ENCODE measurements at regions not wholly inside any gene's neighbourhood (a gene's known extent, or its start where the extent isn't known, plus 50 kb on each side); places are given as distances from the start of the nearest gene placed in this dataset.

DNA sequence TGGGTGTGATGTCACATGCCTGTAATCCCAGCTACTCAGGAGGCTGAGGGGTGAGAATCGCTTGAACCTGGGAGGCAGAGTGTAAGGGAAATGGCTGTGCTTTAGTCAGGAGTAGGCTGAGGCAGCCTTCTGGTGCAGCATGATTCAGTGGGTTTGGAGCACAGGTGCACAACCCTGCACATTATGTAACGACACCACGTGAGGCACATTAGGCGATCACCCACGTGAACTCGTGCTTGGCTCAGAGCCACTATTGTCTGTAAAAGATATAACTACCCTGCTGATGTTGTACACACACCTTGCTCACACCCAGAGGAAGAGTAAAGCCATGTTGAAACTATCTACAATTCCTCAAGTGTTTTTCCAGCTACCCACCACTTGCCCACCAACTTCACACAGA is 54.8 kb upstream of the ZC3H15 start:
- Histone ChIP-seq H3K4me3 (no peak overlapping the region), H3K27ac (no peak overlapping the region), H3K9me3 (no peaks in the 10 kb centered on the region), H3K4me1 (peaks cover 0 to 7% (median 3%) of the 10 kb centered on the region in 4 donors), H3K27me3 (no peaks in the 10 kb centered on the region), H3K36me3 (peaks cover 0 to 23% (median 5%) of the 10 kb centered on the region in 4 donors)
- intact Hi-C loops (cut with DNase I; ENCODE audit: low total_unique reads) = no loop called here
- no peak for DNase-seq
- WGBS, 5 donors = 81 to 91% (median 88%) methylated on average over 6 of the region's 6 CpGs
- TF ChIP-seq EP300 (IDR thresholded peaks at IDR 0.05) (no peak), POLR2AphosphoS5 (IDR thresholded peaks at IDR 0.05) (no peak), POLR2A (IDR thresholded peaks at IDR 0.05) (no peak)
- TF ChIP-seq, protein P1, sequence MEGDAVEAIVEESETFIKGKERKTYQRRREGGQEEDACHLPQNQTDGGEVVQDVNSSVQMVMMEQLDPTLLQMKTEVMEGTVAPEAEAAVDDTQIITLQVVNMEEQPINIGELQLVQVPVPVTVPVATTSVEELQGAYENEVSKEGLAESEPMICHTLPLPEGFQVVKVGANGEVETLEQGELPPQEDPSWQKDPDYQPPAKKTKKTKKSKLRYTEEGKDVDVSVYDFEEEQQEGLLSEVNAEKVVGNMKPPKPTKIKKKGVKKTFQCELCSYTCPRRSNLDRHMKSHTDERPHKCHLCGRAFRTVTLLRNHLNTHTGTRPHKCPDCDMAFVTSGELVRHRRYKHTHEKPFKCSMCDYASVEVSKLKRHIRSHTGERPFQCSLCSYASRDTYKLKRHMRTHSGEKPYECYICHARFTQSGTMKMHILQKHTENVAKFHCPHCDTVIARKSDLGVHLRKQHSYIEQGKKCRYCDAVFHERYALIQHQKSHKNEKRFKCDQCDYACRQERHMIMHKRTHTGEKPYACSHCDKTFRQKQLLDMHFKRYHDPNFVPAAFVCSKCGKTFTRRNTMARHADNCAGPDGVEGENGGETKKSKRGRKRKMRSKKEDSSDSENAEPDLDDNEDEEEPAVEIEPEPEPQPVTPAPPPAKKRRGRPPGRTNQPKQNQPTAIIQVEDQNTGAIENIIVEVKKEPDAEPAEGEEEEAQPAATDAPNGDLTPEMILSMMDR (IDR thresholded peaks at IDR 0.05) = no peak

DNA sequence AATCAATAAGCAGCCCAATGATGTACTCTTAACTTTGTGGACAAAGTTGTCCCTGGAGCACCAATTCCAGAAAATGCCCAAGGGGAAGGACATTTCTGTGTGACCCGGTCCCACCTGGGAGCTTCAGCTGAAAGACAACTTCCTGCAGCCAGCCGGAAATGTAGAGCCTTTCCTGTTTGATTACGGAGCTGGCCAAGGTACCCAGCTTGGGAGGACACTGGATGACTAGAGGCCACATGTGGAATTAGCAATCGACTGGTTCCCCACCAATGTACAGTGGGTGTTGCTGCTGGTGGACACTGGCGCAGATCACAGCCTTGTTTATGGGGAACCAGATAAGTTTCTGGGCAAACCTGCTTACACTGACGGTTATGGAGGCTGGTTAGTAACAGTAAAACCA is 53.0 kb upstream of the ZC3H15 start:
- Histone ChIP-seq H3K9me3 (no peaks in the 10 kb centered on the region), H3K36me3 (peaks cover 0 to 27% (median 6%) of the 10 kb centered on the region in 4 donors), H3K4me1 (no peaks in the 10 kb centered on the region), H3K4me3 (no peak overlapping the region), H3K27ac (no peak overlapping the region), H3K27me3 (no peaks in the 10 kb centered on the region)
- DNase-seq = no peak
- intact Hi-C loops (cut with DNase I; ENCODE audit: low total_unique reads) = no loop called here
- 92 to 98% (median 94%) methylated on average over 4 to 6 of the region's 6 CpGs for WGBS, 5 donors
- TF ChIP-seq EP300 (IDR thresholded peaks at IDR 0.05) = no peak
- TF ChIP-seq, protein P1 (IDR thresholded peaks at IDR 0.05) = no peak
- no peak for TF ChIP-seq POLR2A (IDR thresholded peaks at IDR 0.05)
- TF ChIP-seq POLR2AphosphoS5 (IDR thresholded peaks at IDR 0.05) = no peak

DNA sequence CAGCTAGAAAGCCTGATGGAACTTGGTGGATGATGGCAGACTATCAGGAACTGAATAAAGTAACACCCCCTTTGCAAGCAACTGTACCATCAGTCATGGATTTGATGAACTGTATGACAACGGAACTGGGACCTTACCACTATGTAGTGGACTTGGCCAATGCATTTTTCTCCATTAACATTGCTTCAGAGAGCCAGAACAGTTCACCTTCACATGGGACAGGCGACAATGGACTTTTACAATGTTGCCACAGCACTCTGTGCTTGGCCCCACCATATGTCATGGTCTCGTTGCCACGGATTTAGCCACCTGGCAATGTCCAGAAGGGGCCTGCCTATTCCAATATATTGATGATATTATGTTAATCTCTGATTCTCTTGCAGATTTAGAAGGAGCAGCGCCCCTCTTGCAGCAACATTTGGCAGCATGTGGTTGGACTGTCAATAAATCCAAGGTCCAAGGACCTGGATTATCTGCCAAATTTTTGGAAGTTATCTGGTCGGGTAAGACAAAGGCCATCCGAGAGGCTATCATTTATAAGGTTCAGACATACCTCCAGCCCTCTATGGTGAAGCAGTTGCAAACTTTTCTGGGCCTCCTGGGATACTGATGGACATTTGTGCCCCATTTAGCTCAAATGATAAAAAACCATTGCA is 52.2 kb upstream of the ZC3H15 start:
- no peak overlapping the region for H3K4me3 ChIP-seq
- no peak overlapping the region for H3K27ac ChIP-seq
- no peaks in the 10 kb centered on the region for H3K27me3 ChIP-seq
- intact Hi-C loops (cut with DNase I; ENCODE audit: low total_unique reads) = no loop called here
- peaks cover 0 to 27% (median 6%) of the 10 kb centered on the region in 4 donors for H3K36me3 ChIP-seq
- WGBS, 5 donors = 87 to 95% (median 95%) methylated on average over 7 of the region's 7 CpGs
- TF ChIP-seq POLR2A (IDR thresholded peaks at IDR 0.05) (no peak), POLR2AphosphoS5 (IDR thresholded peaks at IDR 0.05) (no peak), EP300 (IDR thresholded peaks at IDR 0.05) (no peak)
- TF ChIP-seq, protein P1 (IDR thresholded peaks at IDR 0.05) = no peak
- H3K4me1 ChIP-seq = no peaks in the 10 kb centered on the region
- no peaks in the 10 kb centered on the region for H3K9me3 ChIP-seq
- DNase-seq = no peak

Small RNA genes lying in the stretch of these regions (small RNA-seq; reads per million reads assigned to genes)
- gene AC104058.1 = 0 reads per million in 4 donors
